Erythroblast (primary cell): ENCODE measurements at regions not wholly inside any gene's neighbourhood (a gene's known extent, or its start where the extent isn't known, plus 50 kb on each side); places are given as distances from the start of the nearest gene placed in this dataset.

Experiments
- GATA1 ChIP-seq: IDR thresholded peaks from 2 replicates; pipeline ENCODE4 v1.6.1; 2011; ENCODE audit warnings: low read depth, mild to moderate bottlenecking, control low read depth, low read length, moderate library complexity
- POLR2A ChIP-seq: IDR thresholded peaks from 2 replicates; pipeline ENCODE4 v1.6.1; 2011; ENCODE audit warnings: mild to moderate bottlenecking, low read length

DNA sequence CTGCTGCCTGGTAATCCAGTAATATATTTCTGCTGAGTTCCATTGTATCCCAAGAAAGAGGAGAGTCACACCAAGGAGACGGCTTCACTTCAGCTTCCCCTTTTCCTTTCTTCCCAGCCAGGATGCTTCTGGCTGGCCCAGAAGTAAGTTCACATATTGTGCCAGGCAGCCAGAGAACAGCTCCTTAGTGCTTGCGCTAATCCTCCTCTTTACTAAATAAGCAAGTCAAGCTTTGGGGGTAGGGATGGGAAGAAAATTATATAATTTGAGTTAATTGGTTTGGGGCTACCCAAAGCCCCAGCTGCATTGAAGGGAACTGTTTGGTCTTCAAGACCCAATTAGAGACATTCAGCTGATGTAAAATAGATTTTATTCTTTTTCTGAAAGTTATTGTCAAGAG lies 218.8 kb upstream of the HES1 start:
- TF ChIP-seq POLR2A (no peak), GATA1 (no peak)
